ENCODE measurements at regions not wholly inside any gene's neighbourhood (a gene's known extent, or its start where the extent isn't known, plus 50 kb on each side); places are given as distances from the start of the nearest gene placed in this dataset.

DNA sequence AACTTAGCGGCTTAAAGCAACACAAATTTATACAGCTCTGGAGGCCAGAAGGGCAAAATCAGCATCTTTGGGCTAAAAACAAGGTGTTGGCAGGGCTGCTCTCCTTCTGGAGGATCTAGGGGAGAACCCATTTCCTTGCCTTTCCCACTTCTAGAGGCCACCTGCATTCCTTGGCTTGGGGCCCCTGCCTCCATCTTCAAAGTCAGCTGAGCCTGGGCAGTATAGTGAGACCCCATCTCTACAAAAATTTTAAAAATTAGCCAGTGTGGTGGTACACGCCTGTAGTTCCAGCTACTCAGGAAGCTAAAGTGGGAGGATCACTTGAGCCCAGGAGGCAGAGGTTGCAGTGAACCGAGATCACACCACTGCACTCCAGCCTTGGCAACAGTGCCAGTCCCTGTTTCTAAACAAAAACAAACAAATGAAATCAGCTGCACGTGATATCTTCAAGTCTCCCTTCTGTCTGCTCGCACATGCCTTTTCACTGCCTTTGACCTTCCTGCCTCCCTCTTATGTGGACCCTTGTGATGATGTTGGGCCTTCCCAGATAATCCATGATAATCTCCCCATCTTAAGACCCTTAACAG is 200.6 kb downstream of the ZFP36L2 start:
- H3K4me3 Mint-ChIP-seq, result no peak overlapping the region
- DNase-seq, result no peak
- peaks cover 3% of the 10 kb centered on the region for H3K36me3 Mint-ChIP-seq
- ATAC-seq (ENCODE audit: low read depth), result no peak
- H3K4me1 Mint-ChIP-seq, result peaks cover 10% of the 10 kb centered on the region
- peaks cover 5% of the 10 kb centered on the region for H3K9me3 Mint-ChIP-seq
- H3K27ac Mint-ChIP-seq, result no peak overlapping the region
- no peaks in the 10 kb centered on the region for H3K27me3 Mint-ChIP-seq
- POLR2A ChIA-PET, result no interaction called here

DNA sequence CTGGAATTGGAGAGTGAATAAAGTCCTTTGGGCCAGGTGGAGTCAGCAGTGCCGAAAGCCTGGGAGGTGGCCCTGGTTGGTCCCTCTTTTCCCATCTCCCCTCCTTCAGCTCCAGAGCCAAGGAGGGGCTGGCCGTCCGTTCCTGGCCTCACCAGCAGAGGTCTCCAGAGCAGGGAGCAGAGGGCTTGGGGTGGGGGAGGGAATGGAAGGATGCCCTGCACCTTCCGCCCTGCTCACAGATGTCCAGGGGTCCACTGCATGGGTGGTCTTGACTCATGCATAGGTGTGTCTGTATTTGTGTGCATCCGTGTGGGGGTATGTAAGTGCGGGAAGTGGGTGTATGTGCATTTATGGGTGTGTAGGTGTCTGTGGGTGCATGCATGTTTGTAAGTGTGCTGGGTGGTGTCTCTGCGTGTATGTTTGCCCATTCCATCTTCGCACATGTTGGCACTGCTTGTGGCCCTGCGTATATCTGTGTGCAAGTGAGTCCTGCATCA is 201.8 kb downstream of the ZFP36L2 start:
- Mint-ChIP-seq H3K27me3 (no peaks in the 10 kb centered on the region), H3K27ac (no peak overlapping the region), H3K36me3 (peaks cover 3% of the 10 kb centered on the region), H3K4me3 (no peak overlapping the region), H3K9me3 (peaks cover 5% of the 10 kb centered on the region), H3K4me1 (peaks cover 10% of the 10 kb centered on the region)
- POLR2A ChIA-PET, result no interaction called here
- DNase-seq, result peak; percentile 45
- ATAC-seq (ENCODE audit: low read depth), result peak; percentile 53

DNA sequence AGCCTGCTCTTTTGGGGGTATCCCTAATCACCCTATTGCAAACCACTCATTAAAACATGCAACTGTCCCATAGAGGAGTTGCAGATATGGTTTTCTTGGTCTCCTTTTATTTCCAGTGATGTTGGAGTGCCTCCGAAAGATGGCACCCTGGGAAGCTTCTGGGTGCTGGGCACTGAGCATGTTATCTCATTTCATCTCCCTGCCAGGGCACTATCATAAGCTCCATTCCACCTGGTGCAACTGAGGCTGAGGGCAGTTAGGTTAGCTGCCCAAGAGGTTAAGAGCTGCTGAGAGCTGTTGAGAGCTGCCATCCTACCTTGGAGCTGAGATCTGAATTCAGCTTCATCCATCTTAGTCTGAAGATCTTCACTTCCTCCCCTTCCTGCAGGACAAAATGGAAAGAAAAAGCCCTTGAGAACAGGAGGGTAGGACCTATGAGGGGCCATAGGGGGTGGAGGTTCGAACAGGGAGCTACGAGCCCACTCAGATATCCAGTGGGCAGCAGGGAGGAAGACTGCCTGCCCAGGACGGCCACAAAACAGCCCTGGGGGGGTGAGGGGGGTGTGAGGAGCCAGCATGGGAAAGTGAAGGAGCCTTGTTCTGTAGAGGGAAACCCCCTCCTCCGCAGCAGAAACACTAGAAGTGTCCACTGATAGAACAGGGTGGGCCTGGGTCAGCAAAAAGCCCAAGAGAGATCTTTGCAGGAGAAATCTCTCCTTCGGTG is 202.5 kb downstream of the ZFP36L2 start:
- no peak for DNase-seq
- Mint-ChIP-seq H3K4me1 (peaks cover 10% of the 10 kb centered on the region), H3K9me3 (peaks cover 5% of the 10 kb centered on the region), H3K27ac (no peak overlapping the region), H3K4me3 (no peak overlapping the region), H3K36me3 (peaks cover 3% of the 10 kb centered on the region), H3K27me3 (no peaks in the 10 kb centered on the region)
- no peak for ATAC-seq (ENCODE audit: low read depth)
- POLR2A ChIA-PET, result no interaction called here

DNA sequence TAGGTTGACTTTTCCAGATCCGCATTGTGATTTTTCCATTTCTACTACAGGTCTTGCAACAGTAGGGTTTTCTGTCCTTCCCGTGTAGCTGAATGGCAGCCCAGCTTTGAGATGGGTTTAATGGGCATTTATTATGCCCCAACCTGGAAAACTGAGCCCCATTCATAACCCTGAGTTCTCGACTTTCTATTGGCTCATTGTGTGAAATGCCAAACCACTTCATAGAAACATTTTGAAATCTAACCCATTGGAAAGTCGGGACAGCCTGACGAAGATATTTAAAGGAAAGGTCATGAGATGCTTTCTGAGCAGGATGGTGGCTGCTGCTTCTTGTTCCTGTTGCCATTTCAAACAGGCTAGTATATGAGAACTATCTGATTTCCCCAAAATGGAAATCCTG is 203.5 kb downstream of the ZFP36L2 start:
- no peak for ATAC-seq (ENCODE audit: low read depth)
- Mint-ChIP-seq H3K27ac (peak overlapping the region; percentile 4), H3K36me3 (peaks cover 3% of the 10 kb centered on the region), H3K4me1 (peaks cover 10% of the 10 kb centered on the region), H3K4me3 (no peak overlapping the region), H3K27me3 (peaks cover 2% of the 10 kb centered on the region), H3K9me3 (peaks cover 5% of the 10 kb centered on the region)
- POLR2A ChIA-PET, result interaction anchor here (0.7 kb wide), 1 partner anchor 9 kb away, joined by 3 read pairs; no protein-coding TSS in a partner anchor
- DNase-seq, result no peak

DNA sequence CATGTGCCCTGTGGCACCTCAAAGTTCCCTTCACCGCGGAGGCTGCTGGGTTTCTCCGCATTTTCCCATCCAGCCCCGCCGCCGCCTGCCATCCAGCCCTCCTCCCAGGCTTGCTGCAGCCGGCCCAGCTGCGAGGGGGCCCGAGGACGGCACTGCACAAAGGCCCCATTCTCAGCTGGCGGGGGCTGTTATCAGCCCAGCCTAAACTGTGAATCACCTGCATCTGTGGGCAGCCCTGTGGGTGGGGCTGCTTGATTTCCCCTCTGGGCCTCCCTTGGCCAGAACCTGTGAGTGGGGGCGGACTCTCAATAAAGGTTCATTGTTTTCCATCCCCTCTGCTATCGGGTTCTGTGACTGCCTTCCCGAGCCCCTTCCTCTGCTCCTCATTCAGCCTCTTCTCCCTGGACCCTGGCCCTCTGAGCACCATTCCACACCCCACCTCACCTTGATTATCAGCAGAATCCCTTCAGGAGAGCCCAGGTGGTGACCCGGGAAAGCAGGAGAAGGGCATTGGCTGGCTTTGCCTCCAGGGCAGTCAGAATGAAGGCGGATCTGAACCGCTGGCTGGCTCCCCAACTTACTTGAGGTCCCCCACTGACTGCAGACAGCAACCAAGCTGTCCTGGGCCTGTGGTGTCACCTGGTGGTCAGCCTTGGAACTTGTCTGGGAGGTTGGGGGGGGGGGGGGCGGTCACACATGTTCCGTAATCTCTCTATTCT is 204.5 kb downstream of the ZFP36L2 start:
- DNase-seq (no peak), ATAC-seq (ENCODE audit: low read depth) (no peak)
- Mint-ChIP-seq H3K27ac (no peak overlapping the region), H3K4me1 (peaks cover 10% of the 10 kb centered on the region), H3K9me3 (peaks cover 5% of the 10 kb centered on the region), H3K36me3 (peaks cover 3% of the 10 kb centered on the region), H3K4me3 (no peak overlapping the region), H3K27me3 (peaks cover 2% of the 10 kb centered on the region)
- POLR2A ChIA-PET, result interaction anchor here (0.7 kb wide), 1 partner anchor 8 kb away, joined by 3 read pairs; no protein-coding TSS in a partner anchor

DNA sequence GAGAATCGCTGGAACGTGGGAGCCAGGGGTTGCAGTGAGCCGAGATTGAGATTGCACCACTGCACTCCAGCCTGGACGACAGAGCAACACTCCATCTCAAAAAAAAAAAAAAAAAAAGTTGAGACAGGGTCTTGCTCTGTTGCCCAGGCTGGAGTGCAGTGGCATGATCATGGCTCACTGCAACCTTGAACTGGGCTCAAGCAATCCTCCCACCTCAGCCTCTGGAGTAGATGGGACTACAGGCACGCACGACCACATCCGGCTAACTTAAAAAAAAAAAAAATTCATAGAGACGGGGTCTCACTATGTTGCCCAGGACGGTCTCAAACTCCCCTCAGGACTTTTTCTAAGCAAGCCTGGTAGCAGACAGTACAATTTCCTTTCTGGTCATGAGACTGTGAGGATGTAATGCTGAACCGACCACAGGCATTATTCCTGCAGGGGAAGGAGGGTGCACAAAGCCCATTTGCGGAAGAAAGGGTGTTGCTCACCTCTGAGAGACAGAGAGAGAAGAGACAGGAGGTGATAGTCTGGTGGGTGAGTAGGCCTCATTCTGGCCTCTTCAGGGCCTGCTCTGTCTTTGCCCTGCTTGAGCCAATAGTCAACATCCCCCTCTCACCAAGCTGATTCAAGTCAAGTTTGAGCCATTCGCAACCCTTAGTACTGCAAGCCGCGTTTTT is 205.3 kb downstream of the ZFP36L2 start:
- peaks cover 3% of the 10 kb centered on the region for H3K36me3 Mint-ChIP-seq
- peaks cover 9% of the 10 kb centered on the region for H3K4me1 Mint-ChIP-seq
- peaks cover 2% of the 10 kb centered on the region for H3K27me3 Mint-ChIP-seq
- no peak for DNase-seq
- ATAC-seq (ENCODE audit: low read depth), result no peak
- POLR2A ChIA-PET, result no interaction called here
- no peak overlapping the region for H3K4me3 Mint-ChIP-seq
- H3K27ac Mint-ChIP-seq, result no peak overlapping the region
- H3K9me3 Mint-ChIP-seq, result peaks cover 5% of the 10 kb centered on the region

DNA sequence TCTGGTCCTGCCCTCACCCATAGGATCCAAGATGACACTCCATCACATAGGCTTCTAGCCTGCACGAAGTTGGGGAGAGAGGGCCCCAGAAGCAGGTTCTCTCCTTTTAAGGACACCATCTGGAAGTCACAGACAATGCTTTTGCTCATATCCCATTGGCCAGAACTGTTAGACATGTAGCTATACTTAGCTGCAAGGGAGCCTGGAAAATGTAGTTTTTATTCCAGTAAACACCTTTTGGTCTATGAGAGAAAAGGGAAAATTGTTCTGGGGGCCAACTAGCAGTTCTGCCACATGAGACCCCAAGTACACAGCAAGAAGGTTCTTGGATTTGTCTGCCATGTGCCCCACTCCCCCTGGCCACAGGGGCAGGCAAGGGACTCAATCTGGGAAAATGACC is 206.1 kb downstream of the ZFP36L2 start:
- no peak overlapping the region for H3K27ac Mint-ChIP-seq
- H3K4me3 Mint-ChIP-seq, result no peak overlapping the region
- H3K36me3 Mint-ChIP-seq, result peaks cover 3% of the 10 kb centered on the region
- H3K9me3 Mint-ChIP-seq, result peaks cover 5% of the 10 kb centered on the region
- POLR2A ChIA-PET, result no interaction called here
- peaks cover 4% of the 10 kb centered on the region for H3K27me3 Mint-ChIP-seq
- DNase-seq, result no peak
- H3K4me1 Mint-ChIP-seq, result peaks cover 8% of the 10 kb centered on the region
- ATAC-seq (ENCODE audit: low read depth), result no peak

DNA sequence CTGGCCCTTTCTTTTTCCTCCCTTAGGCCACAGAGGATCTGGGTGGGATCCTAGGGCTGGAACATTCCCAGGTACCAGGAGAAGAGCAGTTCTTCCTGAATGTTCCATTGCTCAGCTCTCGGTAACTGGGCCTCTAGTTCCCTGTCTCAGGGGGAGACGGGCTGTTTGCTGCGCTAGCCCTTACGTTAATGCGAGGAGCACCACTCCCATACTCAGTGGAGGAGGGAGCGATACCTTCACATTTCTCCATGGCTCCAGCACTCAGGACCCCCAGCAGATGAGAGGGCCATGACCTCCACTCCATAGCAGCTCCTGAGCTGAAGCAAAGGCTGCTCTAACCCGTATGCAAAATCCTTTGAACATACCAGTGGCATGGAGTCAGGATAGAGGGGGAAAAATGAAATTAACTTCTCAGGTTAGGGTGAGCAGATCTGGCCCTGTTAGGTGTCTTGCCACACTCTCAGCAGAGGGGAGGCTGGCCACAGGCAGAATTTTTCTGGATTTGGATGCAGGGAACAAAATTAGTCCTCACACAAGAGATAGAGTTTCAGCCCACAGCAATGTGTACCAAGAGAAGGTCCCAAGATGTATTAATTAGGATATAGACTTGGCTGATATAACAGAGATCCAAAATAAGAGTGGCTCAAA is 206.7 kb downstream of the ZFP36L2 start:
- Mint-ChIP-seq H3K27ac (no peak overlapping the region), H3K27me3 (peaks cover 5% of the 10 kb centered on the region), H3K9me3 (peaks cover 5% of the 10 kb centered on the region), H3K4me1 (peaks cover 2% of the 10 kb centered on the region), H3K36me3 (peaks cover 3% of the 10 kb centered on the region), H3K4me3 (no peak overlapping the region)
- no peak for ATAC-seq (ENCODE audit: low read depth)
- DNase-seq, result no peak
- POLR2A ChIA-PET, result no interaction called here

DNA sequence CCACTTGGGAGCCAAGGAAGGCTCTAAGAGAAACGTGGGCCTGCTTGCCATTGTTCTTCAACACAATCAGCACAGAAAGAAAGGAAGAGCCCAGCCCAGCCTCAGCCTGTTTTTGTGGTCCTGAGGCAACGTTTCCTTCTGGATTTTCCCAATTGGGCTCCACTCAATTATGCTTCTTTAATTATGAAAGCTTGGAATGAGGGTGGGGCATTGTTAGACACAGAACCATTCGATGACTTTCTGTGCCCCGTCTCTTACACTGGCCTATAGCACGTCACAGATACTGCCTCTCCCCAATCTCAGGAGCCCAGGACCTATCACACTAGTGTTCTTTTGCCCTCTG is 207.4 kb downstream of the ZFP36L2 start:
- Mint-ChIP-seq H3K36me3 (peaks cover 4% of the 10 kb centered on the region), H3K27me3 (peaks cover 5% of the 10 kb centered on the region), H3K9me3 (peaks cover 5% of the 10 kb centered on the region), H3K27ac (no peak overlapping the region), H3K4me3 (no peak overlapping the region), H3K4me1 (no peaks in the 10 kb centered on the region)
- ATAC-seq (ENCODE audit: low read depth) (no peak), DNase-seq (no peak)
- POLR2A ChIA-PET, result no interaction called here

DNA sequence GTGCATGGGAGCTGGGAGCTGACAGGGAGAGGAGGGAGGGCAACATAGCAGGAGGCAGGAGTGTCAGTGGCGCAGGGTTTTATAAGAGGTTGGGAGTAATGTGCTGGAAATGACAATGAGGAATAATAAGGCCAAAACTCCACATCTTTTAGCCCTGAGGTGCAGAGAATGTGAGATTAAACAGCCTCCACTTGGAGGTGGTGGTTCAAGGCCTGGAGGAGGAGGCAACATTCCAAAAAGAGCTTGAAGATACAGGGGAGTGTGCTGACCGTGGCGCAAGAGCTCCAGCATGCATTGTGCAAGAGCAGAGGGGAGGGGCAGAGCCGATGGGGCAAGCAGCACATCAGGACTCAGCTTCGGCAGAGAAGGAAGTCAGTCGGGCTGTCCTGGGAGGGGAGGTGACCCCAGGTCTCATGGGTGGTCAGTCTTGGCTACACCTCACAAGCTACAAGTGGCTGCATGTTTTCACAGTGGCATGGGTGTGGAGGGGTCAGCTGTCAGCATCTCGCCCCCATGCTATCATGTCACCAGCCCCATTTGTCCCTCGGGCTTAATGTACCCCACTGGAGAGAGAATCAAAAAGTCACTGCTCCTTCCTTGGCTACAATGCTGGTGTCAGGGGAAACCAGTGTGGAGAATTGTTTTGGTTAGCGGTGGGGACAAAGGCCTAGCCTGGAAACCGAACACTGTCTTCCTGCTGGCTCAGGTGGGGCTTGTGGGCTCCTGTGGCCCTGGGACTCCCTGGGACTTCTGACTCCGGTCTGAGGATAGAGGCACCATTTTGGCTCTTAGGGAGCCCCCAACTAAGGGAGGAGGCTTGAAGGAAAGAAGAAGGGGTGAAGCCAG is 208.0 kb downstream of the ZFP36L2 start:
- Mint-ChIP-seq H3K4me3 (no peak overlapping the region), H3K36me3 (peaks cover 4% of the 10 kb centered on the region), H3K4me1 (no peaks in the 10 kb centered on the region), H3K27ac (no peak overlapping the region), H3K27me3 (peaks cover 5% of the 10 kb centered on the region), H3K9me3 (peaks cover 5% of the 10 kb centered on the region)
- ATAC-seq (ENCODE audit: low read depth) (no peak), DNase-seq (no peak)
- POLR2A ChIA-PET, result no interaction called here

DNA sequence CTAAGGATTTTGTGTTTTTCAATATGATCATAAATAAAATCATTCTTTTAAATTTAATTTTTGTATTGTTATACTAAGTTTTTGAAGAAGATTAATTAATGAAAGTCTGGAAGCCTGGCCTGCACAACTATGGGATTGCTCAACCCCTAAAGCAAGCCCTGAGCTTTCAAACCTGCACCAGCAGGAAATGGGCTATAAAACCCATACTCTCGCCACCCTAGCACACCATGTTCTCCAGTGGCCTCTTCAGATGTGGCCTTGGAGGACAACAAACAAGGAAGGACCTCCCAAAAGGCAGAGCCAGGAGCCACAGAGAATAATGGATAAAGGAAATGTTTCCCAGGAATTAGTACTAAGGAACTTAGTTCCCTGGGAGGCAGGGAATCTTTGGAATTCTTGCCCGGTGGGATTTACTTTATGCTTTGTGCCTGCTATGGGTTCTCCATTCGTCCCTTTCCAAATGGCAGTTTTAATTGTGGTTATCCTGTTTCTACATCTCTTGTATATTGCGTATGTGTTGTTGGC is 212.5 kb downstream of the ZFP36L2 start:
- peaks cover under 1% of the 10 kb centered on the region for H3K9me3 Mint-ChIP-seq
- H3K4me1 Mint-ChIP-seq, result peaks cover 11% of the 10 kb centered on the region
- no peak for DNase-seq
- H3K27ac Mint-ChIP-seq, result no peak overlapping the region
- peaks cover 1% of the 10 kb centered on the region for H3K36me3 Mint-ChIP-seq
- peaks cover 5% of the 10 kb centered on the region for H3K27me3 Mint-ChIP-seq
- POLR2A ChIA-PET, result interaction anchor here (0.6 kb wide), 1 partner anchor 9 kb away, joined by 3 read pairs; no protein-coding TSS in a partner anchor
- H3K4me3 Mint-ChIP-seq, result no peak overlapping the region
- no peak for ATAC-seq (ENCODE audit: low read depth)

DNA sequence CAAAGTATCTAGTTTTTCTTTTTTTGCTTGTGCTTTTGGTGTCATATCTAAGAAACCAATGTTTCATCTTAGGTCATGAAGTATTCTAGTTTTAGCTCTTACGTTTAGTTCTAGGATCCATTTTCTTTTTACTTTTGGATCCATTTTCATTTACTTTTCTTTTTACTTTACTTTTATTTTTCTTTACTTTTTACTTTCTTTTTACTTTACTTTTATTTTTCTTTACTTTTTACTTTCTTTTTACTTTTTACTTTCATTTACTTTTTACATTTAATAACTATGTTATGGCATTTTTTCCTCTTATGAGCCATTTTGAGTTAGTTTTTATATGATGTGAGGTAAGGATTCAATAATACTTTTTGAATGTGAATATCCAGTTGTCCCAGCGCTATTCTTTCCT is 213.4 kb downstream of the ZFP36L2 start:
- no peak overlapping the region for H3K27ac Mint-ChIP-seq
- peaks cover 12% of the 10 kb centered on the region for H3K4me1 Mint-ChIP-seq
- peaks cover 3% of the 10 kb centered on the region for H3K27me3 Mint-ChIP-seq
- DNase-seq (no peak), ATAC-seq (ENCODE audit: low read depth) (no peak)
- POLR2A ChIA-PET, result no interaction called here
- peaks cover 1% of the 10 kb centered on the region for H3K36me3 Mint-ChIP-seq
- no peak overlapping the region for H3K4me3 Mint-ChIP-seq
- peaks cover 2% of the 10 kb centered on the region for H3K9me3 Mint-ChIP-seq

Data from activated naive CD8-positive, alpha-beta T cell treated with anti-CD3 and anti-CD28 coated beads, Interleukin-2, amount 10 ng/mL, durations not matched to agents 7 days and 5 days (primary cell).